NCI-H82 (cell line): ENCODE measurements at regions not wholly inside any gene's neighbourhood (a gene's known extent, or its start where the extent isn't known, plus 50 kb on each side); places are given as distances from the start of the nearest gene placed in this dataset.

ENCODE experiments used
- DNase-seq: peaks from one replicate; lab custom pipeline; 2025; lab: John Stamatoyannopoulos, UW

GRCh38 chr10:125397608-125398007 is 237.2 kb upstream of the CTBP2 start:
- DNase-seq: no peak

- no peak for DNase-seq
Observed at GRCh38 chr10:125396676-125397075, 236.3 kb upstream of the CTBP2 start.

GRCh38 chr10:125392609-125393008 is 232.2 kb upstream of the CTBP2 start:
- DNase-seq: no peak

- DNase-seq: no peak
Observed at GRCh38 chr10:125392154-125392553, 231.8 kb upstream of the CTBP2 start.

GRCh38 chr10:125389648-125390047 is 229.3 kb upstream of the CTBP2 start:
- no peak for DNase-seq

GRCh38 chr10:125379592-125379991 is 219.2 kb upstream of the CTBP2 start:
- no peak for DNase-seq

- DNase-seq: no peak
Observed at GRCh38 chr10:125377368-125377767, 217.0 kb upstream of the CTBP2 start.

GRCh38 chr10:125375210-125375609 is 214.8 kb upstream of the CTBP2 start:
- no peak for DNase-seq

- no peak for DNase-seq
Observed at GRCh38 chr10:125373546-125373945, 213.2 kb upstream of the CTBP2 start.

GRCh38 chr10:125370578-125370977 is 210.2 kb upstream of the CTBP2 start:
- no peak for DNase-seq

- DNase-seq: no peak
Observed at GRCh38 chr10:125369382-125370326, 209.3 kb upstream of the CTBP2 start.

GRCh38 chr10:125368146-125368545 is 207.8 kb upstream of the CTBP2 start:
- no peak for DNase-seq

GRCh38 chr10:125363791-125364190 is 203.4 kb upstream of the CTBP2 start:
- no peak for DNase-seq

GRCh38 chr10:125362950-125363349 is 202.6 kb upstream of the CTBP2 start:
- no peak for DNase-seq

- DNase-seq: no peak
Observed at GRCh38 chr10:125359401-125359800, 199.0 kb upstream of the CTBP2 start.

- no peak for DNase-seq
Observed at GRCh38 chr10:125355657-125356056, 195.3 kb upstream of the CTBP2 start.

GRCh38 chr10:125350519-125350918 is 190.2 kb upstream of the CTBP2 start:
- DNase-seq: no peak

- DNase-seq: no peak
Observed at GRCh38 chr10:125348536-125348935, 188.2 kb upstream of the CTBP2 start.

GRCh38 chr10:125344573-125345171 is 184.3 kb upstream of the CTBP2 start:
- no peak for DNase-seq

- DNase-seq: no peak
Observed at GRCh38 chr10:125343983-125344382, 183.6 kb upstream of the CTBP2 start.

- DNase-seq: peak; percentile 10
Observed at GRCh38 chr10:125343118-125343925, 183.0 kb upstream of the CTBP2 start.

GRCh38 chr10:125341611-125342010 is 181.2 kb upstream of the CTBP2 start:
- no peak for DNase-seq

- DNase-seq: no peak
Observed at GRCh38 chr10:125340903-125341302, 180.5 kb upstream of the CTBP2 start.
